SU-DHL-6 (cell line): ENCODE measurements at regions not wholly inside any gene's neighbourhood (a gene's known extent, or its start where the extent isn't known, plus 50 kb on each side); places are given as distances from the start of the nearest gene placed in this dataset.

ENCODE experiments used
- CTCF ChIP-seq: fragments of 200-600 bp; sonication (generic); IDR thresholded peaks from one replicate; pipeline ENCODE4 v1.5.1; 2017; ENCODE audit warnings: antibody characterized with exemption, mild to moderate bottlenecking, low read length, moderate library complexity; ENCODE audit not compliant: insufficient read depth, poor library complexity, severe bottlenecking
- EZH2phosphoT487 ChIP-seq: fragments of 200-600 bp; sonication (generic), shearing (Covaris generic); conservative IDR thresholded peaks from 2 replicates; pipeline ENCODE4 v1.6.1; 2018; ENCODE audit warnings: mild to moderate bottlenecking, antibody characterized with exemption, low read length, moderate library complexity, mixed read lengths

- TF ChIP-seq CTCF: no peak
- no peak for TF ChIP-seq EZH2phosphoT487
Measured at GRCh38 chr10:44185315-44185666, 199.6 kb downstream of the CXCL12 start.
